NOMO-1 (cell line): ENCODE measurements at regions not wholly inside any gene's neighbourhood (a gene's known extent, or its start where the extent isn't known, plus 50 kb on each side); places are given as distances from the start of the nearest gene placed in this dataset.
A peak's percentile ranks its signal among the peaks of the same experiment; 100 is the strongest.
"Not testable (repeated sequence)": the region's sequence is repeated elsewhere in the genome, so short reads cannot be mapped to it uniquely, and the experiment has no call there.

Source experiments
- DNase-seq, 2 experiments: peaks; one replicate each; lab custom pipeline; 2025; ENCODE audit not compliant: unreplicated experiment in 2 of 2; lab: John Stamatoyannopoulos, UW

GRCh38 chr9:19660019-19660418 lies 128.8 kb downstream of the SLC24A2 start:
- no peak for DNase-seq

- DNase-seq: no peak
Measured at GRCh38 chr9:19656704-19657103, 132.1 kb downstream of the SLC24A2 start.

GRCh38 chr9:19651681-19652080 lies 137.2 kb downstream of the SLC24A2 start:
- DNase-seq: no peak

GRCh38 chr9:19650312-19650711 lies 138.5 kb downstream of the SLC24A2 start:
- no peak for DNase-seq

- no peak for DNase-seq
Measured at GRCh38 chr9:19649336-19650041, 139.3 kb downstream of the SLC24A2 start.

GRCh38 chr9:19648672-19649071 lies 140.2 kb downstream of the SLC24A2 start:
- DNase-seq: peak in 1 of 2 experiments; percentile 37

- DNase-seq: no peak
Measured at GRCh38 chr9:19643875-19644274, 145.0 kb downstream of the SLC24A2 start.

GRCh38 chr9:19642256-19642655 lies 146.6 kb downstream of the SLC24A2 start:
- no peak for DNase-seq

- peak in 1 of 2 experiments; percentile 1 for DNase-seq
Measured at GRCh38 chr9:19641046-19641445, 147.8 kb downstream of the SLC24A2 start.

GRCh38 chr9:19640014-19640413 lies 148.8 kb downstream of the SLC24A2 start:
- no peak for DNase-seq

- DNase-seq: no peak
Measured at GRCh38 chr9:19637084-19637483, 151.8 kb downstream of the SLC24A2 start.

- no peak for DNase-seq
Measured at GRCh38 chr9:19634881-19635280, 154.0 kb downstream of the SLC24A2 start.

- peak in 1 of 2 experiments; percentile 50 for DNase-seq
Measured at GRCh38 chr9:19631181-19631580, 157.7 kb downstream of the SLC24A2 start.

GRCh38 chr9:19630760-19631159 lies 158.1 kb downstream of the SLC24A2 start:
- DNase-seq: peak; percentile 32 to 62

GRCh38 chr9:19629488-19629887 lies 159.3 kb downstream of the SLC24A2 start:
- no peak for DNase-seq

- not testable (repeated sequence) for DNase-seq
Measured at GRCh38 chr9:19625426-19625825, 163.4 kb downstream of the SLC24A2 start.

- peak in 1 of 2 experiments; percentile 39 for DNase-seq
Measured at GRCh38 chr9:19624519-19624918, 164.3 kb downstream of the SLC24A2 start.

- no peak for DNase-seq
Measured at GRCh38 chr9:19623941-19624340, 164.9 kb downstream of the SLC24A2 start.

- no peak for DNase-seq
Measured at GRCh38 chr9:19620326-19620725, 168.5 kb downstream of the SLC24A2 start.

GRCh38 chr9:19619221-19619620 lies 169.6 kb downstream of the SLC24A2 start:
- DNase-seq: no peak

GRCh38 chr9:19618816-19619215 lies 170.0 kb downstream of the SLC24A2 start:
- no peak for DNase-seq

- DNase-seq: no peak
Measured at GRCh38 chr9:19615036-19615624, 173.7 kb downstream of the SLC24A2 start.
